CD14-positive monocyte (primary cell): ENCODE measurements at regions not wholly inside any gene's neighbourhood (a gene's known extent, or its start where the extent isn't known, plus 50 kb on each side); places are given as distances from the start of the nearest gene placed in this dataset.

Experiments
- DNase-seq, 3 donors: peaks; one replicate each; pipeline ENCODE4 v3.0.0-alpha.2; 2011 to 2022
- H2AFZ ChIP-seq: 2 replicates; pipeline ENCODE4 v1.6.0; 2012; ENCODE audit warnings: mild to moderate bottlenecking, low read depth, low read length, inconsistent platforms; ENCODE audit not compliant: insufficient read depth, poor library complexity, severe bottlenecking
- H3K27ac ChIP-seq, 2 donors: 1 replicate in 1 of 2; 2 replicates in 1 of 2; pipeline ENCODE4 v1.5.1; 2012 to 2013; ENCODE audit warnings: low read length in 2 of 2, control low read depth in 1 of 2, inconsistent platforms in 1 of 2, low read depth in 1 of 2, mild to moderate bottlenecking in 1 of 2
- H3K27me3 ChIP-seq, 2 donors: one replicate each; pipeline versions ENCODE4 v1.6.0 to v1.6.1; 2011 to 2013; ENCODE audit warnings: low read length in 2 of 2; ENCODE audit not compliant: control insufficient read depth in 2 of 2, insufficient read depth in 2 of 2
- H3K36me3 ChIP-seq, 2 donors: replicated peaks in 1 of 2; 1 replicate in 1 of 2; 2 replicates in 1 of 2; pipeline versions ENCODE4 v1.5.1 to v1.6.1; 2012 to 2013; ENCODE audit warnings: low read length in 2 of 2, control low read depth in 1 of 2, inconsistent platforms in 1 of 2, mild to moderate bottlenecking in 1 of 2; ENCODE audit not compliant: insufficient read depth in 2 of 2, control insufficient read depth in 1 of 2
- H3K4me1 ChIP-seq, 2 donors: 1 replicate in 1 of 2; 2 replicates in 1 of 2; pipeline versions ENCODE4 v1.5.1 to v1.6.1; 2012 to 2013; ENCODE audit warnings: low read length in 2 of 2, control low read depth in 1 of 2, inconsistent platforms in 1 of 2, mild to moderate bottlenecking in 1 of 2, moderate library complexity in 1 of 2; ENCODE audit not compliant: insufficient read depth in 2 of 2, control insufficient read depth in 1 of 2
- H3K4me2 ChIP-seq: replicated peaks from 2 replicates; pipeline ENCODE3; 2012; ENCODE audit warnings: low read length, moderate library complexity, mild to moderate bottlenecking; ENCODE audit not compliant: poor library complexity, severe bottlenecking; ENCODE audit errors: extremely low read depth
- H3K4me3 ChIP-seq, 3 experiments: fragments of 200-600 bp in 1 of 3; sonication (generic) in 1 of 3; replicated peaks in 1 of 3; 1 replicate in 2 of 3; 2 replicates in 1 of 3; pipeline ENCODE4 v1.5.1; 2011 to 2013; ENCODE audit warnings: low read length in 3 of 3, mild to moderate bottlenecking in 3 of 3, control low read depth in 2 of 3, low read depth in 2 of 3, inconsistent platforms in 1 of 3, moderate library complexity in 1 of 3
- H3K79me2 ChIP-seq: 2 replicates; pipeline ENCODE4 v1.6.0; 2012; ENCODE audit warnings: mild to moderate bottlenecking, control low read depth, inconsistent platforms, low read length, moderate library complexity; ENCODE audit not compliant: insufficient read depth
- H3K9ac ChIP-seq: 2 replicates; pipeline ENCODE4 v1.6.0; 2017; ENCODE audit warnings: low read length, mild to moderate bottlenecking; ENCODE audit not compliant: insufficient read depth, poor library complexity, severe bottlenecking
- H3K9me3 ChIP-seq, 2 donors: replicated peaks in 1 of 2; 1 replicate in 1 of 2; 2 replicates in 1 of 2; pipeline versions ENCODE4 v1.5.1 to v1.6.1; 2012 to 2013; ENCODE audit warnings: low read length in 2 of 2, control low read depth in 1 of 2; ENCODE audit not compliant: control insufficient read depth in 1 of 2, insufficient read depth in 1 of 2
- H4K20me1 ChIP-seq: 2 replicates; pipeline ENCODE4 v1.6.0; 2012; ENCODE audit warnings: mild to moderate bottlenecking, low read length, control low read depth, moderate library complexity; ENCODE audit not compliant: insufficient read depth
- H3K27ac Mint-ChIP-seq, 7 donors: one replicate each; pipeline ENCODE4 v1.8.0; 2020; ENCODE audit warnings: mild to moderate bottlenecking in 7 of 7, mixed read lengths in 7 of 7, moderate library complexity in 6 of 7, inconsistent platforms in 2 of 7
- H3K27me3 Mint-ChIP-seq, 3 donors: one replicate each; pipeline ENCODE4 v1.8.0; 2021 to 2022; ENCODE audit warnings: low read depth in 3 of 3, mild to moderate bottlenecking in 3 of 3, mixed read lengths in 3 of 3, moderate library complexity in 3 of 3, inconsistent platforms in 1 of 3
- H3K36me3 Mint-ChIP-seq, 2 donors: one replicate each; pipeline ENCODE4 v1.8.0; 2020; ENCODE audit warnings: mixed read lengths in 2 of 2, inconsistent platforms in 1 of 2, mild to moderate bottlenecking in 1 of 2
- H3K4me1 Mint-ChIP-seq: one replicate; pipeline ENCODE4 v1.8.0; 2020; ENCODE audit warnings: mild to moderate bottlenecking, mixed read lengths
- H3K4me3 Mint-ChIP-seq, 2 donors: one replicate each; pipeline ENCODE4 v1.8.0; 2020; ENCODE audit warnings: mild to moderate bottlenecking in 2 of 2, mixed read lengths in 2 of 2, moderate library complexity in 1 of 2
- H3K9me3 Mint-ChIP-seq, 7 donors: one replicate each; pipeline ENCODE4 v1.8.0; 2020 to 2022; ENCODE audit warnings: mixed read lengths in 7 of 7, mild to moderate bottlenecking in 6 of 7, moderate library complexity in 6 of 7, inconsistent platforms in 2 of 7
- CTCF ChIP-seq: fragments of 200-600 bp; IDR thresholded peaks from one replicate; pipeline ENCODE4 v1.8.0; 2022; ENCODE audit warnings: antibody characterized with exemption, mild to moderate bottlenecking
- WGBS: methylation state at CpG from one replicate; pipeline ENCODE4 v1.1.5; 2013; ENCODE audit warnings: missing lambda C conversion rate; ENCODE audit not compliant: insufficient coverage; 5-methylcytosine and 5-hydroxymethylcytosine counted together
- intact Hi-C, 2 donors: fragments of 100-400 bp; cut with micrococcal nuclease; formaldehyde crosslinking; loops; one replicate each; pipeline versions ENCODE4 v1.15.0 to v1.15.1; 2023

- Histone ChIP-seq H3K9ac (no peak overlapping the region), H3K27me3 (no peaks in the 10 kb centered on the region), H4K20me1 (no peaks in the 10 kb centered on the region), H3K79me2 (no peaks in the 10 kb centered on the region), H3K4me2 (no peak overlapping the region), H3K36me3 (no peaks in the 10 kb centered on the region), H2AFZ (no peak overlapping the region), H3K9me3 (no peaks in the 10 kb centered on the region), H3K4me1 (no peaks in the 10 kb centered on the region), H3K27ac (no peak overlapping the region), H3K4me3 (no peak overlapping the region)
- Mint-ChIP-seq H3K4me1 (no peaks in the 10 kb centered on the region), H3K4me3 (no peak overlapping the region), H3K9me3 (peaks cover 0 to 18% (median 6%) of the 10 kb centered on the region in 7 donors), H3K27ac (no peak overlapping the region), H3K36me3 (no peaks in the 10 kb centered on the region), H3K27me3 (peaks cover 0 to 1% (median 0%) of the 10 kb centered on the region in 3 donors)
- intact Hi-C loops: no loop called here
- TF ChIP-seq CTCF: no peak
- DNase-seq: no peak
Measured at GRCh38 chr6:144978208-144978607, 693.1 kb downstream of the UTRN start.

- DNase-seq: no peak
- Histone ChIP-seq H3K9ac (no peak overlapping the region), H3K9me3 (no peaks in the 10 kb centered on the region), H3K4me2 (no peak overlapping the region), H3K27me3 (no peaks in the 10 kb centered on the region), H2AFZ (no peak overlapping the region), H3K4me3 (no peak overlapping the region), H3K79me2 (no peaks in the 10 kb centered on the region), H3K36me3 (no peaks in the 10 kb centered on the region), H3K27ac (no peak overlapping the region), H4K20me1 (no peaks in the 10 kb centered on the region), H3K4me1 (no peaks in the 10 kb centered on the region)
- Mint-ChIP-seq H3K27me3 (peaks cover 0 to 3% (median 2%) of the 10 kb centered on the region in 3 donors), H3K4me1 (peaks cover 2% of the 10 kb centered on the region), H3K4me3 (no peak overlapping the region), H3K27ac (no peak overlapping the region), H3K9me3 (peaks cover 0 to 9% (median 5%) of the 10 kb centered on the region in 7 donors), H3K36me3 (no peaks in the 10 kb centered on the region)
- 100% methylated on average over 1 of the region's 2 CpGs for WGBS
- no peak for TF ChIP-seq CTCF
- intact Hi-C loops: no loop called here
Measured at GRCh38 chr6:144986271-144986670, 701.1 kb downstream of the UTRN start.
